ENCODE measurements at regions not wholly inside any gene's neighbourhood (a gene's known extent, or its start where the extent isn't known, plus 50 kb on each side); places are given as distances from the start of the nearest gene placed in this dataset.

- TF ChIP-seq, protein P1, sequence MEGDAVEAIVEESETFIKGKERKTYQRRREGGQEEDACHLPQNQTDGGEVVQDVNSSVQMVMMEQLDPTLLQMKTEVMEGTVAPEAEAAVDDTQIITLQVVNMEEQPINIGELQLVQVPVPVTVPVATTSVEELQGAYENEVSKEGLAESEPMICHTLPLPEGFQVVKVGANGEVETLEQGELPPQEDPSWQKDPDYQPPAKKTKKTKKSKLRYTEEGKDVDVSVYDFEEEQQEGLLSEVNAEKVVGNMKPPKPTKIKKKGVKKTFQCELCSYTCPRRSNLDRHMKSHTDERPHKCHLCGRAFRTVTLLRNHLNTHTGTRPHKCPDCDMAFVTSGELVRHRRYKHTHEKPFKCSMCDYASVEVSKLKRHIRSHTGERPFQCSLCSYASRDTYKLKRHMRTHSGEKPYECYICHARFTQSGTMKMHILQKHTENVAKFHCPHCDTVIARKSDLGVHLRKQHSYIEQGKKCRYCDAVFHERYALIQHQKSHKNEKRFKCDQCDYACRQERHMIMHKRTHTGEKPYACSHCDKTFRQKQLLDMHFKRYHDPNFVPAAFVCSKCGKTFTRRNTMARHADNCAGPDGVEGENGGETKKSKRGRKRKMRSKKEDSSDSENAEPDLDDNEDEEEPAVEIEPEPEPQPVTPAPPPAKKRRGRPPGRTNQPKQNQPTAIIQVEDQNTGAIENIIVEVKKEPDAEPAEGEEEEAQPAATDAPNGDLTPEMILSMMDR (IDR thresholded peaks at IDR 0.05): no peak
- TF ChIP-seq CBFB (CRISPR knock-in tag; IDR thresholded peaks at IDR 0.05; ENCODE audit: low read depth): no peak
- TF ChIP-seq, protein P2, sequence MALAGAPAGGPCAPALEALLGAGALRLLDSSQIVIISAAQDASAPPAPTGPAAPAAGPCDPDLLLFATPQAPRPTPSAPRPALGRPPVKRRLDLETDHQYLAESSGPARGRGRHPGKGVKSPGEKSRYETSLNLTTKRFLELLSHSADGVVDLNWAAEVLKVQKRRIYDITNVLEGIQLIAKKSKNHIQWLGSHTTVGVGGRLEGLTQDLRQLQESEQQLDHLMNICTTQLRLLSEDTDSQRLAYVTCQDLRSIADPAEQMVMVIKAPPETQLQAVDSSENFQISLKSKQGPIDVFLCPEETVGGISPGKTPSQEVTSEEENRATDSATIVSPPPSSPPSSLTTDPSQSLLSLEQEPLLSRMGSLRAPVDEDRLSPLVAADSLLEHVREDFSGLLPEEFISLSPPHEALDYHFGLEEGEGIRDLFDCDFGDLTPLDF (CRISPR knock-in tag; IDR thresholded peaks at IDR 0.05): no peak
- TF ChIP-seq NFATC4 (CRISPR knock-in tag; IDR thresholded peaks at IDR 0.05): no peak
- no peak for TF ChIP-seq CREB1 (CRISPR knock-in tag; IDR thresholded peaks at IDR 0.05)
These were observed 425.0 kb downstream of the GPAM start for GRCh38 chr10:111758593-111758992.

All from WTC11 (cell line).